Superior temporal gyrus (tissue), 1 donor: ENCODE measurements at regions not wholly inside any gene's neighbourhood (a gene's known extent, or its start where the extent isn't known, plus 50 kb on each side); places are given as distances from the start of the nearest gene placed in this dataset.

Source experiments
- DNase-seq: peaks from one replicate; pipeline ENCODE4 v3.0.0-alpha.2; 2016; ENCODE audit errors: extremely low spot score

DNA sequence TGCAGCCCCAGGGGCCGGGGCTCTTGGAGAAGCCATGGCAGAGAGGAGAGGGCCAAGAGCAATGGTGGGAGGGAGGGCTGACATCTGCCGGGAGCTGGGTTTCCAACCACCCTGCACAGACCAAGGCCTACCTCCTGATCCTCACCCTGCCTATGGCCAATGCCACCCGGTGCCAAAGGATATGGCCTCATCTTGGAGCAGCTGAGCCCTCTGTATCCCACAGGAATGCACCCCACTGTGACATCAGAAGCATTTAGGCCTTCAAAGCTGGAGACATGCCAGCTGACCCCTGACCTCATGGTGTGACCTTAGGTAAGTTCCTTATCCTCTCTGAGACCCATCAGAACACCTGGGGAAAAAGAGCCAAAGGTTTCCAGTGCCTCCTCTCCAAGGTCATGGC lies 113.6 kb upstream of the ZMIZ1 start:
- DNase-seq: no peak

GRCh38 chr10:78956391-78956790 lies 112.4 kb upstream of the ZMIZ1 start:
- no peak for DNase-seq

DNA sequence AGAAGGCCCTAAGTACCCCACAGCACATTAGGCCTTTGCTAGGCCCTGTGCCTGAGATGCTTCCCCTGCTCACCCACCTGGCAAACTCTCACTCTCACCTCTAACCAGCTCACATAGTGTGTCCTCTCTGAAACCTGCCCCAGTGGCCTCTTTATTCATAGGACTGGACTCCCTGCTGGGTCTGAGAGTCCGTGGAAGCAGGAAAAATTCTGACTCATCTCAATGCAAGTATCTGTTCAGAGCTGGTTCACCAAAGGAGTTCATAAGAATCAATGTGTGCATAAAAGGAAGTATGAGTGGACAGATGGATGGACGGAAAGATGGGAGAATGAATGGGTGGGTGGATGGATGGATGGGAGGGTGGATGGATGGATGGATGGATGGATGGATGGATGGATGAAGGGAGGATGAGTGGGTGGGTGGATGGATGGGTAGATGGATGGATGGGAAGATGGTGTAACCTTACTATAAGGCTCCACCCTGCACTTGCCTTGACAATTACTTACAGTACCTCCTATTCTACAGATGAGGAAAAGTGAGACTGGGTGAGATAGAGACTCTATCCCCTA lies 111.2 kb upstream of the ZMIZ1 start:
- DNase-seq: no peak

DNA sequence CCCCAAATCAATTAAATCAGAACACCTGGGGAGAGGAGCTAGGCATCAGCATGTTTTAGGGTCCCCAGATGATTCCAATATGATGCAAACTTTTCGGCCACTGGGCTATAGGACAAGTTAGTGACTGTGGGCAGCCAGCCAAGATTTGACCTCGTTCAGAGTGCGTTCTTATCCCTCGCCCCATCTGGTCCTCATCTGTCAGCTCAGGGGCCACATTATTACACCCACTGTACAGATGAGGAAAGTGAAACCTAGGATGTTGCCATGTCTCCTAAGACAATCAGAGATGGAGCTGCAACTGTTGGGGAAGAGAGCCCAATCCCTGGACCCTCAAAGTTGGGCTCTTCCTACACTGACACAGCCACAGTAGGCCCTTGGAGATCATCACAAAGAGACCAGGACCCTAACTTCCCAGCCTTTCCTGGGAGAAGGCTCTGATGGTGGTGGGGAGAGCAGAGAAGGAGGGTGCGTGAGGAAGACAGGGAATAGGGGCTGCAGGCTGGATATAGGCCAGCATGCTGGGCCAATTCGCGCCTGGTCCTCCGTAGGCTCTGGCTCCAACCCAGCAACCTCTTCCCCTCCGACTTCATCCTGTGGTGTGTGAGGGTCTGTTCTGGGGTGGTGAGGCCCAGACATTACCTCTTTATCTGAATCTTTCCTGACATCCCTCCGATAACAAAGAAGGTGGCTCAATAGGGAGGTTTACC lies 109.4 kb upstream of the ZMIZ1 start:
- no peak for DNase-seq

DNA sequence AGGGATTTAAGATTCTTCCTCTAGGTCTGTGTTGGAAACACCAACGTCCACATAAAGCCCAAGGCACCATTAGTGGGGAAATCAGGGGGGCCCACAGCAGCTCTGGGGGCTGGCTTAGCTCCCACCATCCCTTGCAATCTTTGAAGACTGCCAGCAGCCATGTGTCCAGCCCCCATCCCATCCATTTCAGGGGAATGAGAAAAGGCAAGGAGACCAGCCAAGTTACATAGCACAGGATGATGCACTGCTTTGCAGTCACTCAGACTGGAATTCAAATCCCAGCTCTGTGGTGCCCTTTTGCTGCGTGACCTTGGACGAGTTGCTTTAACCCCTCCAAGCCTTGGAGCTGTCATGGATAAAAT lies 108.9 kb upstream of the ZMIZ1 start:
- DNase-seq: no peak

DNA sequence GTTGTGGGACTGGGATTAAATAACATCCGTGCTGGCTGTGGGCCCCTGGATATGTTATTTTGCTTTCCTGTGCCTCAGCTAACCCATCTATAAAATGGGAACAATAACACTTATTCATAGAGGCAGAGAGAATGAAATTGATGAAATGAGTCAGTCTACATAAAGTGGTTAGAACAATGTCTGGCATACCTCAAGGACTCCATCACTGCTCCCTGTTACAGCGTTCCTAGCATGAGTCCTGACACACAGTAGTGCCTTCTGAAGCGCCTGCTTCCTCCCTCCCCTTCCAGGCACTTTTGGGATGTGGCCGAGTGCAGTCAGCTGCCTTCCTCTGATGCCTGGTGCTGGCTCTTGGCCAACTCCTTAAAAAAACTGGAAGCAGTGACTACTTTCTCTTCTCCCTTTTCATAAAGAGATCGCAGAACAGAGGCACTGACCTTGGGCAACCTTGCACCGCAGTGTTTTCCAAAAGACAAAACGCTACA lies 108.4 kb upstream of the ZMIZ1 start:
- DNase-seq: peak; percentile 66

DNA sequence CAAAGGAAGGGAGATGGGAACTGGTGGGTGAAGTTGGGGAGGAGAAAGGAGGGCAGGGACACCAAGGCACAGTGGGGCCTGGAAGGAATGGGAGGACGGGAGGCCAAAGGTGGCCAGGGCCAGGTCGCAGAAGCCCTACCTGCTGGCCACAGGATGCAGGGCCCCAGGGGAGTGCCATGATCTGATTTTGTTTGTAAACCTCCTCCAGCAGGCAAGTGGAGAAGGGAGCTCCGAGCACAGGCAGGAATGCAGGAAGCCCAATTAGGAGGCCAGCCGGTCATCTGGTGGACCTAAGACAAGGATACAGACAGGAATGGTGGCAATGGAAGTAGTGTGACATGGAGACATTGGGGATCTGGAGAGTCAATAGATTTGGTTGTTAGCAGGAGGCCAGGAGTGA lies 107.0 kb upstream of the ZMIZ1 start:
- no peak for DNase-seq

GRCh38 chr10:78963074-78964034 lies 105.4 kb upstream of the ZMIZ1 start:
- DNase-seq: no peak

- DNase-seq: no peak
These were observed 104.4 kb upstream of the ZMIZ1 start for GRCh38 chr10:78964274-78964951.

DNA sequence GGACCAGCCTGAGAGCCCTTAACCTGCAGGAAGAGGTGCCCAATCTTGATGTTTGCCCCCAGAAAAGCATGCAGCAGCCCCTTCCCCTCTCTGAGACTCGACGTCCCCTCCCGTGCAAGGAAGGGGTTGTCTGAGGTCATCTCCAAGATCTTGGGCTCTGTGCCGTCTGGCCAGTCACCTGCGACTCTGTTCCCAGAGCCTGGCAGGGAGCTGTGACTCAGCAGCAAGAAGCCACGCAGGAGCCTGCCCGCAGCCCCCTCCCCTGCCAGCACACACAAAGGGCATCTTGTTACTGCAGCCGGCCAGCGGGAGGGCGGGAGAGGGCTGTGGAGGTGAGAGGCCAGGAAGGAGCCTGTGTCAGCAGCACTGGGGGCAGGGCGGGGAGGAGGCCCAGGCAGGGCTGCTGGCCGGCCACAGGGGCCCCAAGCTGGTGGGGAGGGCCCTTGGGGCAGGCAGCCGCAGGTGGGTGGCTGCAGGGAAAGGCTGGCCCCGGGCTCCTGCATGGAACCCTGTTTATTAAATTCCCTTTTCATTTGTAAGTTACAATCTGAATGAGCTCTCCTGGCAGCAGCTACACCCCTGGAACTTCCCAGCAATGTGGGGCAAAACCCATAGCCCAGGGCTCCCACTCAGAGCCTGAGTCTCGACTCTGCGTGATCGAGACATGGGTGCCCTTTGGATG lies 103.7 kb upstream of the ZMIZ1 start:
- DNase-seq: peak; percentile 66

- no peak for DNase-seq
These were observed 102.5 kb upstream of the ZMIZ1 start for GRCh38 chr10:78966182-78966787.

- DNase-seq: no peak
These were observed 101.8 kb upstream of the ZMIZ1 start for GRCh38 chr10:78966844-78967488.

DNA sequence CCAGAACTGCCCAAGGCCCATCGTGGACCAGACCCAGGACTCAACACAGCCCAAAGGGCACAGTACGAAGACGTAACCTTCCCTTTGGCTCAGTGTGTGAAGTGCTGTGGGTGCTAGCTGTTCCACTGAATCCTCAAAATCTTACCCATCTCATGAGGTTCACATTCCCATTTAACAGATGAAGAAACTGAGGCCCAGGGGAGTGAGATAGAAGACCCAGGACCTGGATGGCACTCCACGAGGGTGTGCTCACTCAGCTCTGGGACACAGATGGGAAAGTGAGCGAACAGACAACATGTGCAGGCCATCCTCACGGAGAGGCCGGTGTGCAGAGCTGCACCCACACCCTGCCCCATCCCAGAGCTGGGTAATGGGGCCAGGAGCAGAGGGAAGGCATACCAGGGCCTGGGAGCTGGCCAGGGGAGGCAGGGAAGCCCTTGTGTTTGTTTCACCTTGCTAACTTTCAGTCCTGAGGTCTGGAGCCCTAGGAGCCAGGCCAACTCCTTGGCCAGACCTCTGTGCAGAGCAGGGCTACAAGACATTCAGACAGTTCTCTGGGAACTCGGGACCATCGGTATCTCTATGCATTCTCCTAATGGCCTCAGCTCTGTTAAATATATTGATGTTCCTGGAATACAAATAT lies 100.3 kb upstream of the ZMIZ1 start:
- DNase-seq: no peak

DNA sequence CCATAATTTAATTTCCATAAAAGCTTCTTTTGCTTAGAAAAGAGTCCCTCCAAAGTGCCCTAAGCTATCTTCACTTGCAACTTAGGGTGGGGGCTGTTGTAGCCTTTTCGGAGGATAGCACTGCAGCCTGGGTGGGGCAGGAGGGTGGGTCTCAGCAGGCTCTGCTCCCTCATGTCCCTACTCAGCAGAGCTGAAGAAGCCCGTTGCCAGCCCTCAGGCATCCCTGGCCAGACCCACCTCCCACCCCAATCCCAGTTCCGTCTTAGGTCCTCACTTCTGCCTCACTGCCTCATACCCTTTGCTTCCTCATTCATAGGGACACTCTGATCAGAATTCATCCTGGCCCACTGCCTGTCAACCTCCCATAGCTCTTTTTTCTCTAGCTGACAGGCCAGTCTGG lies 99.8 kb upstream of the ZMIZ1 start:
- DNase-seq: no peak

GRCh38 chr10:78969719-78970118 lies 99.0 kb upstream of the ZMIZ1 start:
- no peak for DNase-seq

DNA sequence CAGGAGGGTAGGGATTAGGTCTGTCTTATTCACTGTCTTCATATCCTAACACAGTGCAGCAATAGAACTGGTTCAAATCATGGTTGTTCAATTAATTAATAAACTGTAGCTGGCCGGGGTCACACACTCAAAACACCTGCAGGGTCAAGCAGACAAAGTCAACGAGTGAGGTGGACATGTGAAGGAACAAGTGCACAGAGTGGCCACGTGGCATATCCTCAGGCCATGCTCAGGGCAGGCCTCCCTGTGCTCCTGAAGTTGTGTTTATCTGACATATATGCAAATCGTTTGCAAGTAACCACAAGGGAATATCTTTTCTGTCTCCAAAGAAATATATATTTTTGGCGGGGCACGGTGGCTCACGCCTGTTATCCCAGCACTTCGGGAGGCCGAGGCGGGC lies 98.5 kb upstream of the ZMIZ1 start:
- DNase-seq: no peak

DNA sequence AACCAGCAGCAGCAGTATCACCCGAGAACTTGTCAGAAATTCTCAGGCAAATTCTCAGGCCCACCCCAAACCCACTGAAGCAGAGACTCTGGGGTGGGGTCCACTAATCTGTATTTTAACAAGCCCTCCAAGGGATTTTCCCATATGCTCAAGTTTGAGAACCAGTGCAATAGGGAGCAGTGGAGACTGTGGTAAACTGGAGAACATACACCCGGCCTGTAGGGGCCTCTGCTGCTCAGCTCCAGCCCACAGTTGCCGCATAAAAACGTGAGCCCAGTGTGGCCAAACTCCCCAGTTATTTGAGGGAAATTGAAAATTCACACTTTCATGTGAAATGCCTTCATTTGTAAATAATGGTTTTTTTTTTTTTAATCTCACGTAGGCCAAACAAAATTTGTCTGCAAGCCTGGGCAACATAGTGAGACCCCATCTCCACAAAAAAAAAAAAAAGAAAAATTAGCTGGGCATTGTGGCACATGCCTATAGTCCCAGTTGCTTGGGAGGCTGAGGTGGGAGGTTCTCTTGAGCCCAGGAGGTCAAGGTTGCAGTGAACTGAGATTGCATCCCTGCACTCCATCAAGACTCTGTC lies 97.6 kb upstream of the ZMIZ1 start:
- no peak for DNase-seq

- DNase-seq: no peak
These were observed 96.4 kb upstream of the ZMIZ1 start for GRCh38 chr10:78972160-78972946.
